Activated CD8-positive, alpha-beta memory T cell treated with anti-CD3 and anti-CD28 coated beads for 48 hours (primary cell): ENCODE measurements at regions not wholly inside any gene's neighbourhood (a gene's known extent, or its start where the extent isn't known, plus 50 kb on each side); places are given as distances from the start of the nearest gene placed in this dataset.
"Not testable (repeated sequence)": the region's sequence is repeated elsewhere in the genome, so short reads cannot be mapped to it uniquely, and the experiment has no call there.

Experiments used
- DNase-seq, 3 experiments: peaks; one replicate each; pipeline ENCODE4 v3.0.0-alpha.2; 2020; ENCODE audit warnings: low read depth in 2 of 3, low spot score in 2 of 3

DNA sequence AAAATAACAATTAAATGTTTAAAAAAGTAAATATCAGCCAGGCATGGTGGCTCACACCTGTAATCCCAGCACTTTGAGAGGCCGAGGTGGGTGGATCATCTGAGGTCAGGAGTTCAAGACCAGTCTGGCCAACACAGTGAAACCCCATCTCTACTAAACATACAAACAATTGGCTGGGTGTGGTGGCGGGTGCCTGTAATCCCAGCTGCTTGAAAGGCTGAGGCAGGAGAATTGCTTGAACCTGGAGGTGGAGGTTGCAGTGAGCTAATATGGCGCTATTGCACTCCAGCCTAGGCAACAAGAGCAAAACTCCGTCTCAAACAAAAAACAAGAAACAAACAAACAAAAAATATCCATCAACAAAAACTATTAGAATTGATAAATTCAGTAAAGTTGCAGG, 77.5 kb downstream of the SNX5 start:
- not testable (repeated sequence) for DNase-seq

DNA sequence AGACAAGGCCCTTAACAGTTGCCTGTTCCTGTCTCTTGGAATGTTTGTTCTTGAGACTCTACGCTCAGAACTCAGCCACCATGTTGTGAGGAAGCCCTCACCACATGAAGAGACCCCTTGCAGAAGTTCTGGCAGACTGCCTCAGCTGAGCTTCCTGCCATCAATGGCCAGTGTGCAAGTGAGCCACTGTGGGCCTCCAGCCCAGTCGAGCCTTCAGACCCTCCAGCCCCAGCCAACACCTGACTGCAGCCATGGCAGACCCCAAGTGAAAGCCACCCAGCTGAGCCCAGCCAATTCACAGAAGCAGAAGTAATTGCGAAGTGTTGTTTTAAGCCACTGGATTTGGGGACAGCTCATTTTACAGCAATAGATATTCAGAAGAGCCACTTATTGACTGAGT, 78.3 kb downstream of the SNX5 start:
- DNase-seq: no peak

GRCh38 chr20:17889226-17889625, 79.4 kb downstream of the SNX5 start:
- no peak for DNase-seq

- DNase-seq: no peak
These were observed 80.5 kb downstream of the SNX5 start for GRCh38 chr20:17888044-17888443.

GRCh38 chr20:17887331-17888030, 81.1 kb downstream of the SNX5 start:
- no peak for DNase-seq

- no peak for DNase-seq
These were observed 83.0 kb downstream of the SNX5 start for GRCh38 chr20:17885544-17885943.

GRCh38 chr20:17885076-17885475, 83.5 kb downstream of the SNX5 start:
- DNase-seq: no peak

DNA sequence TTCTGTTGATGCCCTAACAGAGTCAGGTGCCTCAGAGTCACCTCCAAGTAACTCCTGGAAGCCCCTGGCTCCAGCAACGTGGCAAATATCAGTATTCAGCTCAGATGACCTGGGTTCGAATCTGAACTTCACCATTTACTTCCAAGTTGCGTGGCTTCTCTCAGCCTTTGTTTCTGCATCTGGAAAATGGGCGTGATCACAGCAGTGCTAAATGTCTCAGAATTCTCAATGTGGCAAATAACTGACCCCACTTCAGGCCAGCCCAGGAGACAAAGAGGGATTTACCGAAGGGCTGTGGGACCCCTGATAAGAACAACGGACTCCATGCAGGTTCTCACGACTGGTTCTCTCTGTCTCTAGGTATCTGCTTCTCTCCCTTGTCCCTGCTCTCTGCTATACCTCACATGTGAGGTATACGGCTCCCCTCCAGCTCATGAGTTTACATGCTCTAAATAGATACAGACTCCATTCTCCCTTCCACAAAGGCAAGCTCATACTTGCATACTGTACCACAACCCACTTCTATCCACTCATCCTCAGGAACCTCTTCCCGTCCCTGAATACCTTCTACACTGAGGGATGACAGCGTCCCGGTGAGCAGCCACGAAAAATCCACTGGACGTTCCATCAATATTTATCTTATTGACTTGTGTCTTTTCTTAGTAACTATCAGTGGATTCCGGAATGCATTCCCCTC, 84.1 kb downstream of the SNX5 start:
- no peak for DNase-seq

DNA sequence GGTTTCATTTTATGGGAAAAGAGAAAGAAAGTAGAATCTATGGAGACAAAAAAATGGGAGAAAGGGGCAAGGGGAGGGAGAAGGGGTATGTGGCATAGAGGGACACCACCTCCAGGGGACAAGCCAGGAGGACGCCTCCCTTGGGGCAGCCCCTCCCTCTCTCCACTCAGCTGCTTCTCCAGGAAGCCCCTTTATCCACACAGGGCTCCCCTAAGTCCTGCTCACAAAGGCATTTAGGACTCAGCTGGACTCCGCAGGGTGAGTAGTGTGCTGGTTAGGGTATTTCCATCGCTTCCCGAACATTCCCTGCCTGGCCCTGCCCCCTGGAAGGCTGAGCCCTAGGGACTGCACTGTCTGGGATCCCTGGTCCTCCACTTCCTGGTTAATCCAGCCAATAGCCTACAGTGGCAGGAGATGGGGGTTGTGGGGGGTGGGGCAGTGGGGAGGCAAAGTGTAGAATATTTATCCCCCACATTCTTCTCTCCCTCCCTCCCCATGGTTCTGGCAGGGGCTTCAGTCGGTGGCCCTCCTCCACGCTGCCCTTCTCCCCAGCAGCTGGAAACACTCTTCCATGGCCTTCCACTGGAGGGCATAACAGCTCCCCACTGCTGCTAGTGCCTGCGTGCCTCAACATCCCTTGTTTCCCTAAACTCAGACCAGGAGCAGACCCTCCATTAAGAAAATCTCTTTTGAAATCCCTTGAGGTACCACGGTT, 84.8 kb downstream of the SNX5 start:
- no peak for DNase-seq

GRCh38 chr20:17882834-17883591, 85.6 kb downstream of the SNX5 start:
- DNase-seq: no peak

- DNase-seq: no peak
These were observed 86.3 kb downstream of the SNX5 start for GRCh38 chr20:17882065-17882833.

DNA sequence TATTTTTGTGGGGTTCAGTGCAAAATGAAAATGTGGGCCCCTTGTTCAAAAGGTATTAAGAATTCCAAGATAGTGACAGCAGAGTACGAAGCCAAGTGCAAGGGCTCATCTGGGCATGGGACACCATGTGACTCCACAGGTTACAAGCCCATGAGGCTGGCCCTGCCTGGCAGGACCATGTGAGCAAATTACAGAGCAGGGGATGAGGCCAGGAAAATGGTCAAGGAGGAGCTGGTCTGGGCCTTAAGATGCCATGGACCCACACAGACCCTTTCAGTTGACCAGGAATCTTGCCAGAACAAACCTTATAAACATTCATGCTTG, 86.9 kb downstream of the SNX5 start:
- DNase-seq: no peak

GRCh38 chr20:17878912-17879602, 89.5 kb downstream of the SNX5 start:
- peak in 1 of 3 experiments; percentile 17 for DNase-seq

DNA sequence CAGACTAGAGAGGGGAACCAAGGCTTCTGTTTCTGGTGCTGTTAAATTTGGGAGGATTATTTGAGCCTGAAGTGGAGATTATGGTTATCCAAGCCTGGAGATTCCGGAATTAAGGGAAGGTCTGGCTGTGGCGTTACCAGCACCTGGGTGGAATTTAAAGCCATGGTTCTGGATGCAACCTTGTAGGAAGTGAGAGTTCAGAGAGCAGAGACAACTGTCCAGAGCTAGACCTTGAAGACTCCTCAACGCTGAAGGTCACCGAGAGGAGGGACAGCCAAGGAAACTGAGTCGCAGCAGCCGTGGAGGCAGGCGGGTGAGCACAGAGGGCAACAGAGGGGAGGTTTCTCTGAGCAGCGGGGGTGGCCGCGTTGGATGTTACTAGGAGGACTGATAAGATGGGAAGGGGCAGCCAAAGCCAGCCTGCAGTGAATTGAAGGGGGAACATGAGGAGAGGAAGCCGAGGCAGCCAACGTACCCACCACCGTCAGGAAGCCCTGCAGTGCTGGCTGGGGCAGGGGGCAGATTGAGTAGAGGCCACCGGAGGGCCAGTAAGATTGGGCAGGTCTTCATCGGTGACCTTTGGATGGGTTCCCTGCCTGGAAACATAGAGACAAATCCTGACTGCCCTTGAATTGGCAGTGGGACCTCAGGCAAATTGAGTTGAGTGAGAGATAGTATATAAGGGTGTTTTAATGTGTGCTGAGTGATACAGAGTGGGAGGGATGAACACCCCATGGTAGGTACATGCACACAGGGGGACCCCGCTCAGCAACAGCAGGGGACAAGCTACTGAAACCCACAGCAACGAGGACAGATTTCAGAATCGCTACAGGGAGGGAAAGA, 90.3 kb downstream of the SNX5 start:
- DNase-seq: no peak

DNA sequence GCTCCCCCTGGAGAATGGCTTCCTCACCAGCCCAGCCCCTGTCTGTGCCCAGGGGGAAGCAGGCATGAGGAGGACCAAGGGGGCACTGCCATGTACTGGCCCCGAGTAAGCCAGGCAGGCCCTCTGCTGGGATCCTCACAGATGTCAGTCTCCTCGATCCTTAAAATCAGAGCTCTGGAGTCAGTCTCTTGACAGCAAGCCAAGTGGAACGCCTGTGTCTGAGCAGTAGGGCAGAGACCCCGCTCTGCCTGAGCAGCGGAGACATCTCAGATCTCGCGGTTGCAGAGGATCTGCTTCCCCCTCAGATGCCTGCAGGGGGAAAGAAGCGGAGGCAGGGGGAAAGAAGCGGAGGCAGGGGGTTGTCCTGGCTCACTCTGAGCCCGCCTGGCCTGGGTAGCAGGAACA, 92.6 kb downstream of the SNX5 start:
- DNase-seq: no peak

DNA sequence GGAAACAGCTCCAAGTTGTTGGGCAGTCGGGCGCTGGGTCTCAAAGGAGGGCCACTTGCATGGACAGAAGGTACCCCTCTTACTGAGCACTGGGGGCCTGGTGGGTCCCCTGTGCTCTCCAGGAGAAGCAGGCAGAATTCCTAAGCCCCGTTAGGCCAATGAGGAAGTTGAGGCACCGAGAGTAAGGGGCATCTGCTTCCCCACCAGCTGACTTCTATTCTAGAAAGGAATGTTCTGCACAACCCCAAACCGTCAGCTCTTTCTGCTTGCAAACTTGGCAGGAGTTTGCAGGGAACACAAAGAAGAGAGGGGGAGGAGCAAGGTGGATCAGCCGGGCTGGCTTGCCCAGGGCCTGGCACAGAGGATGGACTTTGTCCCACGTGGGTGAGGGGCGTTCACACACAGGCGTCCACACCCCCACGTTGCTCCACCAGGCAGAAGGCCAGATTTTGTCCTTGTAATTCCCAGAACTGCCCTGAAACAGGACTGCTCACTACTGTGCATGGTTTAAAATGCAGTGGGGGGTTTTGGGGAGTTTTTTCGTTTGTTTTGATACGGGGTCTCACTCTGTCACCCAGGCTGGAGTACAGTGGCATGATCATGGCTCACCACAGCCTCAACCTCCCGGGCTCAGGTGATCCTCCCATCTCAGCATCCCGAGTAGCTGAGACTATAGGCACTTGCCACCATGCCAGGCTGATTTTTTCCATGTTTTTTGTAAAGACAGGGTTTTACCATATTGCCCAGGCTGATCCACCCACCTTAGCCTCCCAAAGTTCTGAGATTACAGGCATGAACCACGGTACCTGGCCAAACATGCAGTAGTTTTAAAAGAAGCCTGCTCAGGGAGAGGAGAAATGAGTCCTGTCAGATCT, 93.3 kb downstream of the SNX5 start:
- DNase-seq: no peak

DNA sequence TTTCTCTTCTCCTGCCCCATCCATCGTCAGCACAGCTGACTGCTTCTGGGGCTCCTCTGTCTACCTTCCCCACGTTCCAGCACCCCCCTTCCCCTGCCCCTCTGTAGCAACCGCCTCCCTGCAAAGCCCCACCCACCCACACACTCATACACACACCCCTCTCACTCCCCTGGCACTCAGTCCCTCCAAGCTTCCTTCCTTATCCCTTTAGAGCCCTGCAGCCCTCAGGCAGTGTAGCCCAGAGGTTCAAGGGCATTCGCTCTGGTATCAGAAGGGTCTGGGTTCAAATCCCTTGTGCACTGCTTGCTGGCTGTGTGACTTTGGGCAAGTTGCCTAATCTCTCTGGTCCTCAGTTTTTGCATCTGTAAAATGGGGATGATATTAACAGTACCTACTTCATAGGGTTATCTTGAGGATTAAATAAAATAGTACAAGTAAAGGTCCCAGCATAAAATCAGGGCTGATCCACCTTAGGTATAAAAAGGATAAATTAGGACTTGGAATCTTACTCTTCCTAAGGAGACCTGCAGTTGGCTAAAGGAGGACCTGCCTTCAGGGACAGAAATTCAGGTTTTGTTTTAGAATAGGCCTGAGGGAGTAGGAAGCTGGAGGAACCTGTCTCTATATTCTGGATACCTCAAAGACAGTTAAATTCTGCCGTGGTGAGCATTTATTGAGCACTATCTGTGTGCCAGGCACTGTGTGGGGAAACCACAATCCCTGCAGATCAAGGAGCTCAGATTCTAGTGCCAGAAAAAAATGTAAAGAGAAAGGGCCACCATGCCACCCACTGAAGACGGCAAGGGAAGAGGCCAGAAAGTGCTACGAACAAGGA, 94.1 kb downstream of the SNX5 start:
- no peak for DNase-seq
